Body of pancreas (tissue), 4 donors: ENCODE measurements at regions not wholly inside any gene's neighbourhood (a gene's known extent, or its start where the extent isn't known, plus 50 kb on each side); places are given as distances from the start of the nearest gene placed in this dataset.

Experiments
- ATAC-seq: fragments of 150-250 bp; one replicate; pipeline ENCODE4 v1.9.1; 2016
- DNase-seq, 4 donors: peaks; one replicate each; pipeline ENCODE4 v3.0.0-alpha.2; 2019
- H3K27ac ChIP-seq, 4 donors: fragments of 200-600 bp; sonication (generic); 1 replicate in 3 of 4; 2 replicates in 1 of 4; pipeline versions ENCODE4 v1.5.1 to v1.6.1; 2016 to 2019; ENCODE audit warnings: mild to moderate bottlenecking in 1 of 4, mixed read lengths in 1 of 4, moderate library complexity in 1 of 4
- H3K27me3 ChIP-seq, 2 donors: fragments of 200-600 bp; sonication (generic); one replicate each; pipeline ENCODE4 v1.6.0; 2016; ENCODE audit warnings: mild to moderate bottlenecking in 1 of 2
- H3K36me3 ChIP-seq, 2 donors: fragments of 200-600 bp; sonication (generic); replicated peaks in 1 of 2; 2 replicates each; pipeline ENCODE4 v1.5.1; 2016; ENCODE audit warnings: low read depth in 2 of 2; ENCODE audit not compliant: insufficient read depth in 1 of 2
- H3K4me1 ChIP-seq: fragments of 200-600 bp; sonication (generic); one replicate; pipeline ENCODE4 v1.6.0; 2016
- H3K4me3 ChIP-seq, 2 donors: fragments of 200-600 bp; sonication (generic); 1 replicate in 1 of 2; 2 replicates in 1 of 2; pipeline ENCODE4 v1.5.1; 2016 to 2019
- H3K9me3 ChIP-seq, 3 donors: fragments of 200-600 bp; sonication (generic); 1 replicate in 2 of 3; 2 replicates in 1 of 3; pipeline ENCODE4 v1.5.1; 2016
- POLR2A ChIP-seq, 3 donors: fragments of 450-650 bp; IDR thresholded peaks; one replicate each; pipeline ENCODE4 v1.6.1; 2016; ENCODE audit warnings: antibody characterized with exemption in 3 of 3, mild to moderate bottlenecking in 2 of 3
- WGBS, 2 donors: methylation state at CpG; one replicate each; pipeline ENCODE4 v1.1.5; 2017; 5-methylcytosine and 5-hydroxymethylcytosine counted together
- intact Hi-C: fragments of 100-400 bp; cut with DNase I; formaldehyde crosslinking; loops from one replicate; pipeline ENCODE4 v1.15.1; 2023
- TF ChIP-seq, protein P1 (sequence below), 7 experiments: fragments of 450-650 bp in 4 of 7; fragments of 200-600 bp in 3 of 7; sonication (generic) in 3 of 7; IDR thresholded peaks; one replicate each; pipeline ENCODE4 v1.5.1; 2016 to 2019; ENCODE audit warnings: antibody characterized with exemption in 7 of 7

DNA sequence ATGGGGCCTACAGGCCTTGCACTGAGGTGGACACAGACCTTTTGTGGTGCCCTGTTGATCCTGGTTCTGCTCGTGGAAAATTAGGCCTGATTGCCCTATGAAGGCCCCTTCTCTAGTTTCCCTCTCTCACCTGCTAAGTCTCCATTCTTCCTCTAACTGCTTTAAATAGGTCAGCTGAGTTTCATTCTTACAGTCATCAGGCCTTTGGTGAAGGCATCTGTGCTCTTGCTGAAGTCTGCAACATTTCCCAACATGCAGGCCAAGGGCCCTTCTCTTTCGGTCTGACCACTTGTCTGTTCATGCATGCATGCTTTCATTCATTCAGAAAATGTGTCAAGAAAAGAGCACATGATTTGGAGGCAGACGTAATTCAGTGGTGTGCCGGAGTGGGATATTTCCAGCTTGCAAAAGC, 244.0 kb downstream of the BUB3 start:
- 55 to 79% methylated on average over 4 of the region's 4 CpGs for WGBS, 2 donors
- Histone ChIP-seq H3K27ac (no peak overlapping the region), H3K36me3 (no peaks in the 10 kb centered on the region), H3K27me3 (no peaks in the 10 kb centered on the region), H3K4me1 (no peaks in the 10 kb centered on the region), H3K9me3 (no peaks in the 10 kb centered on the region), H3K4me3 (no peak overlapping the region)
- DNase-seq: no peak
- TF ChIP-seq POLR2A (IDR thresholded peaks at IDR 0.05): no peak
- TF ChIP-seq, protein P1, sequence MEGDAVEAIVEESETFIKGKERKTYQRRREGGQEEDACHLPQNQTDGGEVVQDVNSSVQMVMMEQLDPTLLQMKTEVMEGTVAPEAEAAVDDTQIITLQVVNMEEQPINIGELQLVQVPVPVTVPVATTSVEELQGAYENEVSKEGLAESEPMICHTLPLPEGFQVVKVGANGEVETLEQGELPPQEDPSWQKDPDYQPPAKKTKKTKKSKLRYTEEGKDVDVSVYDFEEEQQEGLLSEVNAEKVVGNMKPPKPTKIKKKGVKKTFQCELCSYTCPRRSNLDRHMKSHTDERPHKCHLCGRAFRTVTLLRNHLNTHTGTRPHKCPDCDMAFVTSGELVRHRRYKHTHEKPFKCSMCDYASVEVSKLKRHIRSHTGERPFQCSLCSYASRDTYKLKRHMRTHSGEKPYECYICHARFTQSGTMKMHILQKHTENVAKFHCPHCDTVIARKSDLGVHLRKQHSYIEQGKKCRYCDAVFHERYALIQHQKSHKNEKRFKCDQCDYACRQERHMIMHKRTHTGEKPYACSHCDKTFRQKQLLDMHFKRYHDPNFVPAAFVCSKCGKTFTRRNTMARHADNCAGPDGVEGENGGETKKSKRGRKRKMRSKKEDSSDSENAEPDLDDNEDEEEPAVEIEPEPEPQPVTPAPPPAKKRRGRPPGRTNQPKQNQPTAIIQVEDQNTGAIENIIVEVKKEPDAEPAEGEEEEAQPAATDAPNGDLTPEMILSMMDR (IDR thresholded peaks at IDR 0.05): no peak
- intact Hi-C loops: no loop called here
- ATAC-seq: no peak

DNA sequence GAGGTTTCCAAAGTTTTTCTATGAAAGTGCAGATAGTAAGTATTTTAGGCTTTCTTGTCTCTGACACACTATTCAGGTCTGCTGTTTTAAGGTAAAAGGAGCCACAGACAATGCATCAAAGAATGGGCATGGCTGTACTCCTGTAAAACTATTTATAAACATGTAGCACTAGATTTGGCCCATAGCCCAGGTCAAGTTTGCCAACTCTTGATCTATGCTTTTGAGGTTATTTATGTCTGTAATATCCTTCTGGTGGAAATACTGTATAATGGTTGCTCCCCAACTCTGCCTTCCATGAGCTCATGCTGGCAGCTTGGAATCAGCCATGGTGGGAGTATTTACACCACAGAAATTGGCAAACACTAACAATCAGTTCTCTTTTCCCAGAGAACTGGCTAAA, 244.6 kb downstream of the BUB3 start:
- intact Hi-C loops: no loop called here
- ATAC-seq: no peak
- no peaks in the 10 kb centered on the region for H3K9me3 ChIP-seq

DNA sequence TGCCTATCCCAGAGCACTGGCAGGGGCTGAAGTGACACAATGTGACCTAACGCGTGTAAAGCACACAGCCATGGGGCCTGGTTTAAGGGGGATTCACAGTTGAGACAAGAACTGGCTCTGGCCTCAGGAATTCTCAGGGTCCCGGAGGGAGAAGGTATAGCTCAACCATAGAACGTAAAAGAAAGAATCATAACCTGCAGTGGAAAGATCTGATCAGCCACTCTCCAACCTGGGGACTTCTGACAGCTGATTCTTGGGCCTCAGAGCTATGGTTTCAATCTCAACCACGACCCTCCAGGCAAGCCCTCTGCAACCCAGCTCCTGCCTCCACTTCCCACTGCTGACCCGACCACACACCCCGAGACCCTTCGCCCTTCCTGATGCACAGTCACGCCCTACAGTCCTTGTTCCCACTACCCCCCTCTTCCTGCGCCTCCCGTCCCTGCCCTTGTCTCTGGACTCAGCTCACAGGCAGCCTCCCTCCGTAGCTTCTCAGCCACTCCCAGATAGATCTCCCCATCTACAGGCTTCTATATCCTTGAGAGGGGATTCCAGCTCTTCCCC, 245.2 kb downstream of the BUB3 start:
- 80 to 87% methylated on average over 12 of the region's 12 CpGs for WGBS, 2 donors
- intact Hi-C loops: no loop called here
- ATAC-seq: no peak

More for the DNA sequence above, 244.6 kb downstream of the BUB3 start:
- no peak for TF ChIP-seq POLR2A (IDR thresholded peaks at IDR 0.05)
- TF ChIP-seq, protein P1 (IDR thresholded peaks at IDR 0.05): no peak
- Histone ChIP-seq H3K27me3 (no peaks in the 10 kb centered on the region), H3K4me3 (no peak overlapping the region), H3K36me3 (no peaks in the 10 kb centered on the region), H3K4me1 (no peaks in the 10 kb centered on the region), H3K27ac (no peak overlapping the region)
- no peak for DNase-seq

DNA sequence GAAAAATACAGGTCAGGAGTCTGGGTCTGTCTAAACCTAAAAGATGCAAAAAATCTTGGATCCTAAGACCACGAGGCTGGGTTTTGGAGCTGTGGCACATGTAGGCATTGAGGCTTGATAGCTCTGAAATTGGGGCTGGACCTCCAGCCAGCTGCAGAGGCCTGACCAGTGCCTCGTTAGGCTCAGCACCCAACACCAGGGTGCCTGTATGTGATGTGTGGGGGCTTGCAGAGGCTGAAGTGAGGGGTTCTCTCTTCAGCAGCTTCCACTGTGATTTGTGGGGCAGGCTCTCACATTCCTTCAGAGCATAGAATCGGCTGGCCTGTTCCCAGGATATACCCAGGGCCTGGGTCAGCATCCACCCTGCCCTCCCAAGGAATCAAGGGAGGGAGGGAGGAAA, 247.8 kb downstream of the BUB3 start:
- no peaks in the 10 kb centered on the region for H3K4me1 ChIP-seq
- DNase-seq (no peak), ATAC-seq (no peak)
- no peaks in the 10 kb centered on the region for H3K36me3 ChIP-seq
- TF ChIP-seq, protein P1 (IDR thresholded peaks at IDR 0.05): no peak
- no peak for TF ChIP-seq POLR2A (IDR thresholded peaks at IDR 0.05)
- H3K27ac ChIP-seq: no peak overlapping the region
- intact Hi-C loops: no loop called here
- WGBS, 2 donors: 56 to 85% methylated on average over 3 of the region's 3 CpGs
- no peaks in the 10 kb centered on the region for H3K27me3 ChIP-seq
- no peak overlapping the region for H3K4me3 ChIP-seq
- no peaks in the 10 kb centered on the region for H3K9me3 ChIP-seq

More for the DNA sequence above, 245.2 kb downstream of the BUB3 start:
- no peaks in the 10 kb centered on the region for H3K27me3 ChIP-seq
- H3K27ac ChIP-seq: no peak overlapping the region
- no peak for TF ChIP-seq POLR2A (IDR thresholded peaks at IDR 0.05)
- TF ChIP-seq, protein P1 (IDR thresholded peaks at IDR 0.05): no peak
- no peak for DNase-seq
- H3K4me3 ChIP-seq: no peak overlapping the region
- no peaks in the 10 kb centered on the region for H3K4me1 ChIP-seq
- no peaks in the 10 kb centered on the region for H3K36me3 ChIP-seq
- no peaks in the 10 kb centered on the region for H3K9me3 ChIP-seq

DNA sequence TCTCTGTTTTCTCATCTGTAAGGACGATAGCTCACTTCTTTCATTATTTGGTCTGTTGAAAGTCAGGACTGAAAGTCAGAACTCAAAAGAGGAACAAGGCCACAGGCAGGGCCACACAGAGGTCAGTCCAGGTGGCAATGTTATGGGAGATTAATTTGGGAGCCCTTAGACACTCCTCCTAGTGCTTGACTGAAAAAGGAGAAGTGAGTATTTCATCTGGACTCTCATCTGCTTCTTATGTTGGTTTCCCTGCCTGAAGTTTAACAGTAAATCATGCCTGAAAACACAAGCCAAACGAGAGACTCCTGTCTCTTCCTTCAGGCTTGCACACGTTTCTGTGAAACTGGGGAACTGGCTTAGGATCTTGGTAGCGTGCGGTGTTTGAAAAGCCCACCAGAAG, 248.5 kb downstream of the BUB3 start:
- no peak for TF ChIP-seq POLR2A (IDR thresholded peaks at IDR 0.05)
- TF ChIP-seq, protein P1 (IDR thresholded peaks at IDR 0.05): no peak
- no peaks in the 10 kb centered on the region for H3K36me3 ChIP-seq
- no peak overlapping the region for H3K4me3 ChIP-seq
- no peaks in the 10 kb centered on the region for H3K9me3 ChIP-seq
- no peak overlapping the region for H3K27ac ChIP-seq
- H3K27me3 ChIP-seq: no peaks in the 10 kb centered on the region
- ATAC-seq (no peak), DNase-seq (no peak)
- intact Hi-C loops: no loop called here
- no peaks in the 10 kb centered on the region for H3K4me1 ChIP-seq
- 50 to 69% methylated on average over 5 of the region's 5 CpGs for WGBS, 2 donors
